CD14-positive monocyte (primary cell): ENCODE measurements at regions not wholly inside any gene's neighbourhood (a gene's known extent, or its start where the extent isn't known, plus 50 kb on each side); places are given as distances from the start of the nearest gene placed in this dataset.

Source experiments
- DNase-seq, 3 donors: peaks; one replicate each; pipeline ENCODE4 v3.0.0-alpha.2; 2011 to 2022
- H2AFZ ChIP-seq: 2 replicates; pipeline ENCODE4 v1.6.0; 2012; ENCODE audit warnings: mild to moderate bottlenecking, low read depth, low read length, inconsistent platforms; ENCODE audit not compliant: insufficient read depth, poor library complexity, severe bottlenecking
- H3K27ac ChIP-seq, 2 donors: 1 replicate in 1 of 2; 2 replicates in 1 of 2; pipeline ENCODE4 v1.5.1; 2012 to 2013; ENCODE audit warnings: low read length in 2 of 2, control low read depth in 1 of 2, inconsistent platforms in 1 of 2, low read depth in 1 of 2, mild to moderate bottlenecking in 1 of 2
- H3K27me3 ChIP-seq, 2 donors: one replicate each; pipeline versions ENCODE4 v1.6.0 to v1.6.1; 2011 to 2013; ENCODE audit warnings: low read length in 2 of 2; ENCODE audit not compliant: control insufficient read depth in 2 of 2, insufficient read depth in 2 of 2
- H3K36me3 ChIP-seq, 2 donors: replicated peaks in 1 of 2; 1 replicate in 1 of 2; 2 replicates in 1 of 2; pipeline versions ENCODE4 v1.5.1 to v1.6.1; 2012 to 2013; ENCODE audit warnings: low read length in 2 of 2, control low read depth in 1 of 2, inconsistent platforms in 1 of 2, mild to moderate bottlenecking in 1 of 2; ENCODE audit not compliant: insufficient read depth in 2 of 2, control insufficient read depth in 1 of 2
- H3K4me1 ChIP-seq, 2 donors: 1 replicate in 1 of 2; 2 replicates in 1 of 2; pipeline versions ENCODE4 v1.5.1 to v1.6.1; 2012 to 2013; ENCODE audit warnings: low read length in 2 of 2, control low read depth in 1 of 2, inconsistent platforms in 1 of 2, mild to moderate bottlenecking in 1 of 2, moderate library complexity in 1 of 2; ENCODE audit not compliant: insufficient read depth in 2 of 2, control insufficient read depth in 1 of 2
- H3K4me2 ChIP-seq: replicated peaks from 2 replicates; pipeline ENCODE3; 2012; ENCODE audit warnings: low read length, moderate library complexity, mild to moderate bottlenecking; ENCODE audit not compliant: poor library complexity, severe bottlenecking; ENCODE audit errors: extremely low read depth
- H3K4me3 ChIP-seq, 3 experiments: fragments of 200-600 bp in 1 of 3; sonication (generic) in 1 of 3; replicated peaks in 1 of 3; 1 replicate in 2 of 3; 2 replicates in 1 of 3; pipeline ENCODE4 v1.5.1; 2011 to 2013; ENCODE audit warnings: low read length in 3 of 3, mild to moderate bottlenecking in 3 of 3, control low read depth in 2 of 3, low read depth in 2 of 3, inconsistent platforms in 1 of 3, moderate library complexity in 1 of 3
- H3K79me2 ChIP-seq: 2 replicates; pipeline ENCODE4 v1.6.0; 2012; ENCODE audit warnings: mild to moderate bottlenecking, control low read depth, inconsistent platforms, low read length, moderate library complexity; ENCODE audit not compliant: insufficient read depth
- H3K9ac ChIP-seq: 2 replicates; pipeline ENCODE4 v1.6.0; 2017; ENCODE audit warnings: low read length, mild to moderate bottlenecking; ENCODE audit not compliant: insufficient read depth, poor library complexity, severe bottlenecking
- H3K9me3 ChIP-seq, 2 donors: replicated peaks in 1 of 2; 1 replicate in 1 of 2; 2 replicates in 1 of 2; pipeline versions ENCODE4 v1.5.1 to v1.6.1; 2012 to 2013; ENCODE audit warnings: low read length in 2 of 2, control low read depth in 1 of 2; ENCODE audit not compliant: control insufficient read depth in 1 of 2, insufficient read depth in 1 of 2
- H4K20me1 ChIP-seq: 2 replicates; pipeline ENCODE4 v1.6.0; 2012; ENCODE audit warnings: mild to moderate bottlenecking, low read length, control low read depth, moderate library complexity; ENCODE audit not compliant: insufficient read depth
- H3K27ac Mint-ChIP-seq, 7 donors: one replicate each; pipeline ENCODE4 v1.8.0; 2020; ENCODE audit warnings: mild to moderate bottlenecking in 7 of 7, mixed read lengths in 7 of 7, moderate library complexity in 6 of 7, inconsistent platforms in 2 of 7
- H3K27me3 Mint-ChIP-seq, 3 donors: one replicate each; pipeline ENCODE4 v1.8.0; 2021 to 2022; ENCODE audit warnings: low read depth in 3 of 3, mild to moderate bottlenecking in 3 of 3, mixed read lengths in 3 of 3, moderate library complexity in 3 of 3, inconsistent platforms in 1 of 3
- H3K36me3 Mint-ChIP-seq, 2 donors: one replicate each; pipeline ENCODE4 v1.8.0; 2020; ENCODE audit warnings: mixed read lengths in 2 of 2, inconsistent platforms in 1 of 2, mild to moderate bottlenecking in 1 of 2
- H3K4me1 Mint-ChIP-seq: one replicate; pipeline ENCODE4 v1.8.0; 2020; ENCODE audit warnings: mild to moderate bottlenecking, mixed read lengths
- H3K4me3 Mint-ChIP-seq, 2 donors: one replicate each; pipeline ENCODE4 v1.8.0; 2020; ENCODE audit warnings: mild to moderate bottlenecking in 2 of 2, mixed read lengths in 2 of 2, moderate library complexity in 1 of 2
- H3K9me3 Mint-ChIP-seq, 7 donors: one replicate each; pipeline ENCODE4 v1.8.0; 2020 to 2022; ENCODE audit warnings: mixed read lengths in 7 of 7, mild to moderate bottlenecking in 6 of 7, moderate library complexity in 6 of 7, inconsistent platforms in 2 of 7
- WGBS: methylation state at CpG from one replicate; pipeline ENCODE4 v1.1.5; 2013; ENCODE audit warnings: missing lambda C conversion rate; ENCODE audit not compliant: insufficient coverage; 5-methylcytosine and 5-hydroxymethylcytosine counted together
- intact Hi-C, 2 donors: fragments of 100-400 bp; cut with micrococcal nuclease; formaldehyde crosslinking; loops; one replicate each; pipeline versions ENCODE4 v1.15.0 to v1.15.1; 2023
- TF ChIP-seq, protein P1 (sequence below): fragments of 200-600 bp; IDR thresholded peaks from one replicate; pipeline ENCODE4 v1.8.0; 2022; ENCODE audit warnings: antibody characterized with exemption, mild to moderate bottlenecking

DNA sequence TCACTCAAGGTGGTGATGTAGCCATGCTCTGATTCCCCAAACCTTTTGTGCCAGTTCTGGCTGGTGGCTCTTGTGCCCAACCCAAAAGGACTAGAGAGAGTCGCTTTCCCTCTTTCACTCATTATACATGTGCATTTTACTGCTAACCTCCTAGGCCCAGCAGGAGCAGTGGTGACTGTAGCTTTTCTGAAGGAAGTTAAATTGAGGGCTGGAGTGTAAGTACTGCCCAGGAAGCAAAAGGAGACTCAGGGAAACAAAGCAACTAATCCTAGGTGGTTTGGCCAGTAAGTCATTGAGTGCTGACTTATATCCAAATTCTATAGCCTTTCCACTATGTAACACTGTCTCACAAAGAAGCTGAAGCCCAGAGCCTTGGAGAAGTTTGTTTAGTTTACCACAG is 194.4 kb upstream of the ZNF462 start:
- H4K20me1 ChIP-seq = no peaks in the 10 kb centered on the region
- no peak overlapping the region for H3K4me3 Mint-ChIP-seq
- TF ChIP-seq, protein P1, sequence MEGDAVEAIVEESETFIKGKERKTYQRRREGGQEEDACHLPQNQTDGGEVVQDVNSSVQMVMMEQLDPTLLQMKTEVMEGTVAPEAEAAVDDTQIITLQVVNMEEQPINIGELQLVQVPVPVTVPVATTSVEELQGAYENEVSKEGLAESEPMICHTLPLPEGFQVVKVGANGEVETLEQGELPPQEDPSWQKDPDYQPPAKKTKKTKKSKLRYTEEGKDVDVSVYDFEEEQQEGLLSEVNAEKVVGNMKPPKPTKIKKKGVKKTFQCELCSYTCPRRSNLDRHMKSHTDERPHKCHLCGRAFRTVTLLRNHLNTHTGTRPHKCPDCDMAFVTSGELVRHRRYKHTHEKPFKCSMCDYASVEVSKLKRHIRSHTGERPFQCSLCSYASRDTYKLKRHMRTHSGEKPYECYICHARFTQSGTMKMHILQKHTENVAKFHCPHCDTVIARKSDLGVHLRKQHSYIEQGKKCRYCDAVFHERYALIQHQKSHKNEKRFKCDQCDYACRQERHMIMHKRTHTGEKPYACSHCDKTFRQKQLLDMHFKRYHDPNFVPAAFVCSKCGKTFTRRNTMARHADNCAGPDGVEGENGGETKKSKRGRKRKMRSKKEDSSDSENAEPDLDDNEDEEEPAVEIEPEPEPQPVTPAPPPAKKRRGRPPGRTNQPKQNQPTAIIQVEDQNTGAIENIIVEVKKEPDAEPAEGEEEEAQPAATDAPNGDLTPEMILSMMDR = no peak
- H3K27me3 Mint-ChIP-seq = no peaks in the 10 kb centered on the region
- no peak overlapping the region for H3K27ac Mint-ChIP-seq
- H3K4me1 ChIP-seq = no peaks in the 10 kb centered on the region
- no peaks in the 10 kb centered on the region for H3K27me3 ChIP-seq
- H2AFZ ChIP-seq = no peak overlapping the region
- no peaks in the 10 kb centered on the region for H3K9me3 ChIP-seq
- no peaks in the 10 kb centered on the region for H3K4me1 Mint-ChIP-seq
- no peak for DNase-seq
- H3K9me3 Mint-ChIP-seq = peaks cover 0 to 3% (median 0%) of the 10 kb centered on the region in 7 donors
- H3K36me3 ChIP-seq = no peaks in the 10 kb centered on the region
- intact Hi-C loops = no loop called here
- H3K4me2 ChIP-seq = no peak overlapping the region
- H3K4me3 ChIP-seq = no peak overlapping the region
- H3K9ac ChIP-seq = no peak overlapping the region
- H3K79me2 ChIP-seq = no peaks in the 10 kb centered on the region
- no CpG with 5 or more reads among the region's 1 CpG for WGBS
- H3K36me3 Mint-ChIP-seq = no peaks in the 10 kb centered on the region
- no peak overlapping the region for H3K27ac ChIP-seq

DNA sequence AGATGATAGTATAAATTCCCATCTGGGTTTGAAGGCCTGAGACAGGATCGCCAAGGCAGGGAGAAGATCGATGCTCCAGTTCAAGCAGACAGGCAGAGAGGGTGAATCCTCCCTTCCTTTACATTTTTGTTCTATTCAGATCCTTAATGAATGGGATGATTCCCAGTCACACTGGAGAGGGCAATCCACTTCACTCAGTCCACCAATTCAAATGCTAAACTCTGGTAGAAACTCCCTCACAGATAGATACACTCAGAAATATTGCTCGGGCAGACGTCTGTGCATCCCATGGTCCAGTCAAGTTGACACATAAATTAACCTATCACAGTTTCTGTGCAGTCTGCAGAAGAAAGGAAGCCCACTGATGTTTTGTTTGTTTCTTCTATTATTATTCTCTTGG is 193.1 kb upstream of the ZNF462 start:
- no CpG with 5 or more reads among the region's 4 CpGs for WGBS
- Histone ChIP-seq H4K20me1 (no peaks in the 10 kb centered on the region), H3K79me2 (no peaks in the 10 kb centered on the region), H3K9ac (no peak overlapping the region), H3K4me2 (no peak overlapping the region), H2AFZ (no peak overlapping the region), H3K36me3 (no peaks in the 10 kb centered on the region), H3K27me3 (no peaks in the 10 kb centered on the region), H3K9me3 (peaks cover 0 to 3% of the 10 kb centered on the region in 2 donors), H3K27ac (no peak overlapping the region), H3K4me3 (no peak overlapping the region), H3K4me1 (no peaks in the 10 kb centered on the region)
- DNase-seq = no peak
- H3K27me3 Mint-ChIP-seq = no peaks in the 10 kb centered on the region
- peaks cover 0 to 3% (median 0%) of the 10 kb centered on the region in 7 donors for H3K9me3 Mint-ChIP-seq
- intact Hi-C loops = no loop called here
- no peak overlapping the region for H3K27ac Mint-ChIP-seq
- H3K4me3 Mint-ChIP-seq = no peak overlapping the region
- no peaks in the 10 kb centered on the region for H3K4me1 Mint-ChIP-seq
- H3K36me3 Mint-ChIP-seq = no peaks in the 10 kb centered on the region
- TF ChIP-seq, protein P1 = no peak
